H9 (cell line): ENCODE measurements at regions not wholly inside any gene's neighbourhood (a gene's known extent, or its start where the extent isn't known, plus 50 kb on each side); places are given as distances from the start of the nearest gene placed in this dataset.

Source experiments
- DNase-seq: peaks from one replicate; pipeline ENCODE4 v3.0.0-alpha.2; 2017
- H2AFZ ChIP-seq: one replicate; pipeline ENCODE4 v1.6.1; 2013; ENCODE audit warnings: mild to moderate bottlenecking, low read length, control low read depth, moderate library complexity
- H2AK5ac ChIP-seq: 2 replicates; pipeline ENCODE4 v1.6.1; 2013; ENCODE audit warnings: low read length, control low read depth, mixed read lengths; ENCODE audit not compliant: insufficient read length
- H2BK120ac ChIP-seq: one replicate; pipeline ENCODE4 v1.6.1; 2013; ENCODE audit warnings: low read depth, mild to moderate bottlenecking, low read length, control low read depth, inconsistent platforms; ENCODE audit not compliant: poor library complexity, severe bottlenecking
- H2BK12ac ChIP-seq: 2 replicates; pipeline ENCODE4 v1.6.1; 2013; ENCODE audit warnings: low read length, control low read depth, mixed read lengths, low read depth; ENCODE audit not compliant: insufficient read length
- H2BK15ac ChIP-seq: 2 replicates; pipeline ENCODE4 v1.6.1; 2013; ENCODE audit warnings: low read depth, low read length, control low read depth
- H2BK20ac ChIP-seq: one replicate; pipeline ENCODE4 v1.6.1; 2013; ENCODE audit warnings: low read depth, mild to moderate bottlenecking, low read length, control low read depth, inconsistent platforms; ENCODE audit not compliant: poor library complexity, severe bottlenecking
- H2BK5ac ChIP-seq: 2 replicates; pipeline ENCODE4 v1.6.1; 2013; ENCODE audit warnings: low read length, control low read depth, mixed read lengths; ENCODE audit not compliant: insufficient read length
- H3K14ac ChIP-seq: 2 replicates; pipeline ENCODE4 v1.6.1; 2013; ENCODE audit warnings: low read length, control low read depth; ENCODE audit not compliant: insufficient read depth
- H3K18ac ChIP-seq: 2 replicates; pipeline ENCODE4 v1.6.1; 2013; ENCODE audit warnings: low read depth, mild to moderate bottlenecking, mixed read lengths, low read length, control low read depth; ENCODE audit not compliant: insufficient read length
- H3K23ac ChIP-seq: 2 replicates; pipeline ENCODE4 v1.6.1; 2013; ENCODE audit warnings: low read length, control low read depth, mixed read lengths, low read depth; ENCODE audit not compliant: insufficient read length
- H3K23me2 ChIP-seq: 2 replicates; pipeline ENCODE4 v1.6.1; 2013; ENCODE audit warnings: low read depth, mild to moderate bottlenecking, mixed read lengths, low read length, control low read depth; ENCODE audit not compliant: insufficient read length, poor library complexity, severe bottlenecking
- H3K27ac ChIP-seq: 2 replicates; pipeline ENCODE4 v1.5.1; 2013; ENCODE audit warnings: low read length, control low read depth, mixed read lengths, low read depth; ENCODE audit not compliant: insufficient read length
- H3K27me3 ChIP-seq: 2 replicates; pipeline ENCODE4 v1.6.1; 2013; ENCODE audit warnings: low read length, control low read depth, inconsistent platforms; ENCODE audit not compliant: insufficient read depth
- H3K4ac ChIP-seq: 2 replicates; pipeline ENCODE4 v1.6.1; 2013; ENCODE audit warnings: low read depth, mild to moderate bottlenecking, control low read depth, inconsistent platforms, low read length, moderate library complexity
- H3K4me1 ChIP-seq: 2 replicates; pipeline ENCODE4 v1.6.1; 2013; ENCODE audit warnings: low read length, control low read depth, inconsistent platforms; ENCODE audit not compliant: insufficient read depth
- H3K4me2 ChIP-seq: 2 replicates; pipeline ENCODE4 v1.6.1; 2013; ENCODE audit warnings: low read length, control low read depth, mixed read lengths; ENCODE audit not compliant: insufficient read length, insufficient read depth
- H3K56ac ChIP-seq: 2 replicates; pipeline ENCODE4 v1.6.1; 2013; ENCODE audit warnings: low read depth, mild to moderate bottlenecking, mixed read lengths, low read length, control low read depth; ENCODE audit not compliant: insufficient read length
- H3K79me1 ChIP-seq: 2 replicates; pipeline ENCODE4 v1.6.1; 2013; ENCODE audit warnings: low read depth, mild to moderate bottlenecking, moderate library complexity, low read length, control low read depth, inconsistent platforms; ENCODE audit not compliant: insufficient read depth, poor library complexity, severe bottlenecking
- H3K79me2 ChIP-seq: 2 replicates; pipeline ENCODE4 v1.6.1; 2013; ENCODE audit warnings: low read length, control low read depth, inconsistent platforms; ENCODE audit not compliant: insufficient read depth
- H3K9ac ChIP-seq: 2 replicates; pipeline ENCODE4 v1.6.1; 2013; ENCODE audit warnings: low read length, control low read depth, mixed read lengths; ENCODE audit not compliant: insufficient read length; ENCODE audit errors: extremely low read depth
- H3K9me3 ChIP-seq: one replicate; pipeline ENCODE4 v1.6.1; 2013; ENCODE audit warnings: low read depth, low read length, inconsistent platforms; ENCODE audit not compliant: control insufficient read depth
- H3T11ph ChIP-seq: one replicate; pipeline ENCODE4 v1.6.1; 2013; ENCODE audit warnings: mild to moderate bottlenecking, low read length, control low read depth, inconsistent platforms
- H4K20me1 ChIP-seq: one replicate; pipeline ENCODE4 v1.6.1; 2013; ENCODE audit not compliant: control insufficient read depth, insufficient read length, insufficient read depth
- H4K5ac ChIP-seq: 2 replicates; pipeline ENCODE4 v1.6.1; 2013; ENCODE audit warnings: low read depth, mild to moderate bottlenecking, mixed read lengths, low read length, control low read depth; ENCODE audit not compliant: insufficient read length
- H4K8ac ChIP-seq: replicated peaks from 2 replicates; pipeline ENCODE4 v1.6.1; 2013; ENCODE audit warnings: low read length, control low read depth, mixed read lengths, low read depth; ENCODE audit not compliant: insufficient read length
- H4K91ac ChIP-seq: 2 replicates; pipeline ENCODE4 v1.6.1; 2013; ENCODE audit warnings: low read depth, mild to moderate bottlenecking, moderate library complexity, mixed read lengths, low read length, control low read depth; ENCODE audit not compliant: insufficient read length
- H3K27ac Mint-ChIP-seq, 3 experiments: 2 replicates in 2 of 3; 3 replicates in 1 of 3; pipeline ENCODE4 v1.8.0; 2020 to 2021; ENCODE audit warnings: mixed read lengths in 3 of 3, mild to moderate bottlenecking in 1 of 3, moderate library complexity in 1 of 3
- H3K27me3 Mint-ChIP-seq: 2 replicates; pipeline ENCODE4 v1.8.0; 2021; ENCODE audit warnings: low read depth, mild to moderate bottlenecking, moderate library complexity, mixed read lengths
- H3K36me3 Mint-ChIP-seq, 3 experiments: 2 replicates in 2 of 3; 3 replicates in 1 of 3; pipeline ENCODE4 v1.8.0; 2020 to 2021; ENCODE audit warnings: low read depth in 3 of 3, mixed read lengths in 3 of 3; ENCODE audit not compliant: insufficient read depth in 1 of 3
- H3K4me1 Mint-ChIP-seq, 2 experiments: 2 replicates each; pipeline ENCODE4 v1.8.0; 2020; ENCODE audit warnings: mixed read lengths in 2 of 2
- H3K4me3 Mint-ChIP-seq, 2 experiments: 2 replicates in 1 of 2; 3 replicates in 1 of 2; pipeline ENCODE4 v1.8.0; 2020 to 2021; ENCODE audit warnings: mild to moderate bottlenecking in 2 of 2, mixed read lengths in 2 of 2, moderate library complexity in 1 of 2
- H3K9me3 Mint-ChIP-seq, 2 experiments: 2 replicates in 1 of 2; 3 replicates in 1 of 2; pipeline ENCODE4 v1.8.0; 2020; ENCODE audit warnings: mild to moderate bottlenecking in 2 of 2, mixed read lengths in 2 of 2, moderate library complexity in 1 of 2
- WGBS: extraction: QIAGEN DNeasy Blood & Tissue Kit; methylation state at CpG from one replicate; pipeline ENCODE4 v1.1.7; 2013; ENCODE audit warnings: missing lambda C conversion rate, low lambda C conversion rate, mixed read lengths; ENCODE audit not compliant: insufficient read length; ENCODE audit errors: extremely low coverage; 5-methylcytosine and 5-hydroxymethylcytosine counted together
- TF ChIP-seq, protein P1 (sequence below): fragments of 200-600 bp; sonication (generic); conservative IDR thresholded peaks from 3 replicates; pipeline ENCODE4 v1.8.0; 2021; ENCODE audit warnings: antibody characterized with exemption, mild to moderate bottlenecking

DNA sequence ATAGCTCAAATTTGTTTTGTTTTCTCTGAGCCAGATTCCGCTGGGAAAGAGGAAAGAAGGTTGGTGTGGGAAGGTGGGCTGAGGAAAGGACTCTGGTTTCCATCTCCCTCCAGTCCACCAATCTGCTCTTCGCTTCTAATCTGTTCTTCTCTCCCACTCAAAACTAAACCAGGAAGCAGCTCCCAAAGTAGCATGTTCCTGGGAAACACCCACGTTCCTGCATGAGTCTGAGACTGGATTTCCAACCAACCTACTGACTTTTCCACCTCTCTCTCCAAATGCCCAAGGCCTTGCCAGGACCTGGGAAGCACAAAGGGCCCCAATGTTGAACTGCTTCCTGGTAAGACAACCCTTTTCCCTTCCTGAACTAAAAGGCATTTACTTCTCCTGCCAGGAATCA, 110.2 kb downstream of the WT1 start:
- WGBS: no CpG with 5 or more reads among the region's 3 CpGs

More for the DNA sequence above, 110.2 kb downstream of the WT1 start:
- H2BK15ac ChIP-seq: no peak overlapping the region
- no peaks in the 10 kb centered on the region for H3K79me1 ChIP-seq
- H4K5ac ChIP-seq: no peak overlapping the region
- no peak overlapping the region for H3K4me2 ChIP-seq
- no peak overlapping the region for H3K18ac ChIP-seq
- H2BK5ac ChIP-seq: no peak overlapping the region
- no peaks in the 10 kb centered on the region for H3K23me2 ChIP-seq
- TF ChIP-seq, protein P1, sequence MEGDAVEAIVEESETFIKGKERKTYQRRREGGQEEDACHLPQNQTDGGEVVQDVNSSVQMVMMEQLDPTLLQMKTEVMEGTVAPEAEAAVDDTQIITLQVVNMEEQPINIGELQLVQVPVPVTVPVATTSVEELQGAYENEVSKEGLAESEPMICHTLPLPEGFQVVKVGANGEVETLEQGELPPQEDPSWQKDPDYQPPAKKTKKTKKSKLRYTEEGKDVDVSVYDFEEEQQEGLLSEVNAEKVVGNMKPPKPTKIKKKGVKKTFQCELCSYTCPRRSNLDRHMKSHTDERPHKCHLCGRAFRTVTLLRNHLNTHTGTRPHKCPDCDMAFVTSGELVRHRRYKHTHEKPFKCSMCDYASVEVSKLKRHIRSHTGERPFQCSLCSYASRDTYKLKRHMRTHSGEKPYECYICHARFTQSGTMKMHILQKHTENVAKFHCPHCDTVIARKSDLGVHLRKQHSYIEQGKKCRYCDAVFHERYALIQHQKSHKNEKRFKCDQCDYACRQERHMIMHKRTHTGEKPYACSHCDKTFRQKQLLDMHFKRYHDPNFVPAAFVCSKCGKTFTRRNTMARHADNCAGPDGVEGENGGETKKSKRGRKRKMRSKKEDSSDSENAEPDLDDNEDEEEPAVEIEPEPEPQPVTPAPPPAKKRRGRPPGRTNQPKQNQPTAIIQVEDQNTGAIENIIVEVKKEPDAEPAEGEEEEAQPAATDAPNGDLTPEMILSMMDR: no peak
- no peak overlapping the region for H2AFZ ChIP-seq
- no peak overlapping the region for H3K56ac ChIP-seq
- H3K4ac ChIP-seq: no peak overlapping the region
- no peak overlapping the region for H2BK12ac ChIP-seq
- no peaks in the 10 kb centered on the region for H3K79me2 ChIP-seq
- H3K9me3 ChIP-seq: no peaks in the 10 kb centered on the region
- no peaks in the 10 kb centered on the region for H3K4me1 Mint-ChIP-seq
- no peak overlapping the region for H3K9ac ChIP-seq
- H3K9me3 Mint-ChIP-seq: peaks cover 0 to 3% of the 10 kb centered on the region in 2 experiments; a peak in 1 of 5 replicates
- H4K91ac ChIP-seq: no peak overlapping the region
- no peaks in the 10 kb centered on the region for H3K27me3 ChIP-seq
- peaks cover 2% of the 10 kb centered on the region for H3K27me3 Mint-ChIP-seq
- H3K4me1 ChIP-seq: no peaks in the 10 kb centered on the region
- no peak overlapping the region for H3K4me3 Mint-ChIP-seq
- no peak overlapping the region for H2BK20ac ChIP-seq
- no peak overlapping the region for H4K8ac ChIP-seq
- H4K20me1 ChIP-seq: no peaks in the 10 kb centered on the region
- no peak overlapping the region for H3K23ac ChIP-seq
- no peak overlapping the region for H3T11ph ChIP-seq
- H2BK120ac ChIP-seq: no peak overlapping the region
- no peak overlapping the region for H2AK5ac ChIP-seq
- H3K27ac ChIP-seq: no peak overlapping the region
- no peak overlapping the region for H3K27ac Mint-ChIP-seq
- H3K14ac ChIP-seq: no peak overlapping the region
- no peak for DNase-seq
- H3K36me3 Mint-ChIP-seq: no peaks in the 10 kb centered on the region
